Ishikawa (cell line): ENCODE measurements at regions not wholly inside any gene's neighbourhood (a gene's known extent, or its start where the extent isn't known, plus 50 kb on each side); places are given as distances from the start of the nearest gene placed in this dataset.

Experiments used
- RAD21 ChIP-seq: IDR thresholded peaks from 2 replicates; pipeline ENCODE4 v1.6.1; 2012; ENCODE audit warnings: low read depth
- TEAD4 ChIP-seq: IDR thresholded peaks from 2 replicates; pipeline ENCODE4 v1.6.1; 2012
- YY1 ChIP-seq: IDR thresholded peaks from 2 replicates; pipeline ENCODE4 v1.6.1; 2012; ENCODE audit warnings: low read depth

GRCh38 chr1:103187673-103188072, 79.4 kb upstream of the COL11A1 start:
- TF ChIP-seq TEAD4 (no peak), RAD21 (no peak), YY1 (no peak)
